ENCODE measurements at regions not wholly inside any gene's neighbourhood (a gene's known extent, or its start where the extent isn't known, plus 50 kb on each side); places are given as distances from the start of the nearest gene placed in this dataset.
"Not testable (repeated sequence)": the region's sequence is repeated elsewhere in the genome, so short reads cannot be mapped to it uniquely, and the experiment has no call there.

- no peak for DNase-seq (ENCODE audit: low spot score)
These were observed 504.7 kb downstream of the CCDC171 start for GRCh38 chr9:16057541-16057940.

GRCh38 chr9:16058131-16058549 lies 505.3 kb downstream of the CCDC171 start:
- no peak for DNase-seq (ENCODE audit: low spot score)

- DNase-seq (ENCODE audit: low spot score), result no peak
These were observed 507.7 kb downstream of the CCDC171 start for GRCh38 chr9:16060436-16061129.

- DNase-seq (ENCODE audit: low spot score), result no peak
These were observed 509.8 kb downstream of the CCDC171 start for GRCh38 chr9:16062542-16063240.

GRCh38 chr9:16063241-16063591 lies 510.4 kb downstream of the CCDC171 start:
- no peak for DNase-seq (ENCODE audit: low spot score)

- DNase-seq (ENCODE audit: low spot score), result no peak
These were observed 511.9 kb downstream of the CCDC171 start for GRCh38 chr9:16064771-16065170.

GRCh38 chr9:16066201-16066600 lies 513.4 kb downstream of the CCDC171 start:
- DNase-seq (ENCODE audit: low spot score), result not testable (repeated sequence)

GRCh38 chr9:16068476-16068875 lies 515.6 kb downstream of the CCDC171 start:
- DNase-seq (ENCODE audit: low spot score), result no peak

- DNase-seq (ENCODE audit: low spot score), result no peak
These were observed 516.4 kb downstream of the CCDC171 start for GRCh38 chr9:16069249-16069648.

GRCh38 chr9:16069671-16070454 lies 517.0 kb downstream of the CCDC171 start:
- no peak for DNase-seq (ENCODE audit: low spot score)

- no peak for DNase-seq (ENCODE audit: low spot score)
These were observed 517.8 kb downstream of the CCDC171 start for GRCh38 chr9:16070455-16071145.

- DNase-seq (ENCODE audit: low spot score), result no peak
These were observed 518.6 kb downstream of the CCDC171 start for GRCh38 chr9:16071400-16071799.

GRCh38 chr9:16074963-16075362 lies 522.1 kb downstream of the CCDC171 start:
- peak; percentile 31 for DNase-seq (ENCODE audit: low spot score)

GRCh38 chr9:16075696-16076095 lies 522.9 kb downstream of the CCDC171 start:
- no peak for DNase-seq (ENCODE audit: low spot score)

GRCh38 chr9:16076511-16076910 lies 523.7 kb downstream of the CCDC171 start:
- no peak for DNase-seq (ENCODE audit: low spot score)

- no peak for DNase-seq (ENCODE audit: low spot score)
These were observed 530.0 kb downstream of the CCDC171 start for GRCh38 chr9:16082796-16083195.

GRCh38 chr9:16085167-16085726 lies 532.4 kb downstream of the CCDC171 start:
- peak; percentile 20 for DNase-seq (ENCODE audit: low spot score)

GRCh38 chr9:16090907-16091629 lies 538.2 kb downstream of the CCDC171 start:
- DNase-seq (ENCODE audit: low spot score), result no peak

- no peak for DNase-seq (ENCODE audit: low spot score)
These were observed 539.6 kb downstream of the CCDC171 start for GRCh38 chr9:16092142-16093091.

GRCh38 chr9:16098306-16098705 lies 545.5 kb downstream of the CCDC171 start:
- no peak for DNase-seq (ENCODE audit: low spot score)
